OCI-LY7 (cell line): ENCODE measurements at regions not wholly inside any gene's neighbourhood (a gene's known extent, or its start where the extent isn't known, plus 50 kb on each side); places are given as distances from the start of the nearest gene placed in this dataset.

Experiments used
- EZH2phosphoT487 ChIP-seq: fragments of 200-600 bp; sonication (generic); IDR thresholded peaks from 2 replicates; pipeline ENCODE4 v1.6.1; 2018; ENCODE audit warnings: low read depth, borderline replicate concordance, mild to moderate bottlenecking, mixed run types, antibody characterized with exemption, low read length, moderate library complexity, mixed read lengths
- TF ChIP-seq, protein P1 (sequence below): fragments of 200-600 bp; sonication (generic); conservative IDR thresholded peaks from 2 replicates; pipeline ENCODE4 v1.5.1; 2014; ENCODE audit warnings: mild to moderate bottlenecking, antibody characterized with exemption, low read length, moderate library complexity, mixed read lengths

DNA sequence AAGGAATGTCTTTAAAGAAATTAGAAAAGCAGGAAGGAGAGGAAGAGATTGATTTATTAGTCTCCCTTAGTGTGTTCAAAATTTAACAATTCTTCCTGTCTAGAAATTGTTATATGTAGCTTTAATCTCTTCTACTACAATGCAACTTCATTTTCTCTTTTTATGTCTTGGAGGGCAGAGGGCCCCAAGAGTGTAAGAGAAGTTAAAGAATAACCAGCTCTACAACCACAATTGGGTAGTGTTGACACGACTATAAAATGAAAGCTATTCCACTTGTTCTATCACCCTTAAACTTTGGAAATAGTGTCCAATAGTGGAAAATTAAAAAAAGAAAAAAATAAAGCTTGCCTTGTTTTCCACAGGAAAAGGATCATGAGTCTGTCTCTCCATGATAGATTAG, 82.6 kb upstream of the DPYD start:
- TF ChIP-seq, protein P1, sequence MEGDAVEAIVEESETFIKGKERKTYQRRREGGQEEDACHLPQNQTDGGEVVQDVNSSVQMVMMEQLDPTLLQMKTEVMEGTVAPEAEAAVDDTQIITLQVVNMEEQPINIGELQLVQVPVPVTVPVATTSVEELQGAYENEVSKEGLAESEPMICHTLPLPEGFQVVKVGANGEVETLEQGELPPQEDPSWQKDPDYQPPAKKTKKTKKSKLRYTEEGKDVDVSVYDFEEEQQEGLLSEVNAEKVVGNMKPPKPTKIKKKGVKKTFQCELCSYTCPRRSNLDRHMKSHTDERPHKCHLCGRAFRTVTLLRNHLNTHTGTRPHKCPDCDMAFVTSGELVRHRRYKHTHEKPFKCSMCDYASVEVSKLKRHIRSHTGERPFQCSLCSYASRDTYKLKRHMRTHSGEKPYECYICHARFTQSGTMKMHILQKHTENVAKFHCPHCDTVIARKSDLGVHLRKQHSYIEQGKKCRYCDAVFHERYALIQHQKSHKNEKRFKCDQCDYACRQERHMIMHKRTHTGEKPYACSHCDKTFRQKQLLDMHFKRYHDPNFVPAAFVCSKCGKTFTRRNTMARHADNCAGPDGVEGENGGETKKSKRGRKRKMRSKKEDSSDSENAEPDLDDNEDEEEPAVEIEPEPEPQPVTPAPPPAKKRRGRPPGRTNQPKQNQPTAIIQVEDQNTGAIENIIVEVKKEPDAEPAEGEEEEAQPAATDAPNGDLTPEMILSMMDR, result no peak
- no peak for TF ChIP-seq EZH2phosphoT487
